NCI-H2196 (cell line): ENCODE measurements at regions not wholly inside any gene's neighbourhood (a gene's known extent, or its start where the extent isn't known, plus 50 kb on each side); places are given as distances from the start of the nearest gene placed in this dataset.

Source experiments
- DNase-seq: peaks from one replicate; lab custom pipeline; 2025; ENCODE audit not compliant: unreplicated experiment; lab: John Stamatoyannopoulos, UW

DNA sequence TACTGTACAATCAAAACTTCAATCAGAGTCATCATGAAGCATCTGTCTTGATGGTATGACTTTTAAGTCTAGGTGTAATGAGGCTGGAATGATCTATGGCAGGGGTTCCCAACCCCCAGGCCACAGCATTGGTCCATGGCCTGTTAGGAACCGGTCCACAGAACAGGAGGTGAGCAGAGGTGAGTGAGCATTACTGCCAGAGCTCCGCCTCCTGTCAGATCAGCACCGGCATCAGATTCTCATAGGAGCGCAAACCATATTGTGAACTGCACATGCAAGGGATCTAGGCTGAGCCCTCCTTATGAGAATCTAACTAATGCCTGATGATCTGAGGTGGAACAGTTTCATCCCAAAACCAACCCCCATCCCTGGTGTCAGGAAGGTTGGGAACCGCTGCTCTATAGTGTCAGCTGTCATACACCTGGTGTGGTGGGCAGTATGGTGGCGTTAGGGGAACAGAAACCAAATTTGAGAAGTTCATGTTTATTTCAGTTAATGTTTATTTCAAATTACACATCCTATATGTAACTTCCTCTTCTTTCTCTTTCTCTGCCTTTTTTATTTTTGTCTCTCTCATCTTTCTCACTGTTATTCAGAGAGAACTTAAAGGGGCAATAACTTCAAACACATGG lies 432.6 kb downstream of the TNS3 start:
- DNase-seq = no peak

DNA sequence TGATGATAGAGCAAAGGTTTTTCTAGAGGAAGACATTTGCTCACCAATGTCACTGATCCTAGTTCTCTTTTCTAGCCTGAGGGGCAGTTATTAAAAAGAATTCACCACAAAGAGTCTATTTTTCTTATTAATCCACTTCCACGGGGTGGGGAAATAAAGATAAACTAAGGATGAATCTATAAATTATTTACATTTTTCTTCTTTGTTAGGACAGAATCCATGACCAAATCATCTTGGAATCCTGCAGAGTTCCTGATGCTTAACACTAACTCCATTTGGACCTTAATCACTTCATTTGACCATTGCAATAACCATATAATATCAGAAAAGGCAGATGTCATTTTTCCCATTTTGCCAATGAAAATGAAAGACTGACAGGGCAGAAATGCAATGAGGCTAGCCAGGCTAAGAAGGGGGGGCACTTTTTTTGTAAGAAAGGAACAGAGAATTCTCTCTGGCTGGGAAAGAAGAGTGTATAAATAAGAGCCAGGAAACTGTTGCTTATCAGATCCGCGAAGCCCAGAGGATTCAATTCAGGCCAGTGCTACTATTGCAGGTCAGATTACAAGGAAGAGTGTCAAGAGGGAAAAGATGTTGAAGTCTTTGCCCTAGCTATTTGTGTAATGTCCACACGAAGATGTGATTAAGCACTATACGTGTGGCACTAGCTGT lies 433.2 kb downstream of the TNS3 start:
- DNase-seq = no peak

DNA sequence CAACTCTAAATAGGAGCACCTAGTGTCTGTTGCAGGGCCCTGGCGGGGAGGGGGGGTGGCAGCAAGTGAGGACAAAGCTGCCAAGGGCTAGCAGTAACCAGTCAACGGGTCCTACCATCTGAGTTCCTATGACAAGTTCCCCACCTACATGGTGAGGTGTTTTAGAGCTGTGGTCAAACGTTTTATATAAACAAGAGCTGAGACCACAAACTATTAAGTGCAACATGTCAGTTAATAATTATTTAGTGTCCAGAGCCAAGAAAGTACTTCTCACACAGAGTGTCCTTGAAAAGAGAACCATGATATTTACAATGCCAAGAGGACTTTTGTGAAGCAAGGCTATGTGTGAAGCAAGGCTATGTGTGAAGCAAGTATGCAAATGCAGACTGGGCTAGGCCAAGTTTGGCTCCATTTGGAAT lies 434.7 kb downstream of the TNS3 start:
- DNase-seq = no peak

DNA sequence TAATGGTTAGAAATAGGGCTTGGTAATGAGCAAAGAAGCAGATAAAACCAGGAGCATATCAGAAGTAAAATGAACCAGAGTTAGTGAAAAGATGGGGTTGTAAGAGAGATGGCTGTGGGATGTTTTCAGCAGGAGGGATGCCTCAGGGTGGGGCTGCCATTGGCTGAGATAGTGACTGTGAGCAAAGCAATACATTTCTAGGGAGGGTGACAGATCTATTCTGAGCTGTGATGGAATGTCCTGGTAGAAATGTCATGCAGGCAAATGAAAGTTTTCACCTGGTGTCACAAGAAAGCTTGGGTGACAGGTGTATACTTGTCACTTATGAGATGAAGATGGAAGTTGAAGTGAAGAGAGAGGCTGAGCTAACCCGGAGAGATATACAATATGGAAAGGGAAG lies 435.9 kb downstream of the TNS3 start:
- DNase-seq = no peak

DNA sequence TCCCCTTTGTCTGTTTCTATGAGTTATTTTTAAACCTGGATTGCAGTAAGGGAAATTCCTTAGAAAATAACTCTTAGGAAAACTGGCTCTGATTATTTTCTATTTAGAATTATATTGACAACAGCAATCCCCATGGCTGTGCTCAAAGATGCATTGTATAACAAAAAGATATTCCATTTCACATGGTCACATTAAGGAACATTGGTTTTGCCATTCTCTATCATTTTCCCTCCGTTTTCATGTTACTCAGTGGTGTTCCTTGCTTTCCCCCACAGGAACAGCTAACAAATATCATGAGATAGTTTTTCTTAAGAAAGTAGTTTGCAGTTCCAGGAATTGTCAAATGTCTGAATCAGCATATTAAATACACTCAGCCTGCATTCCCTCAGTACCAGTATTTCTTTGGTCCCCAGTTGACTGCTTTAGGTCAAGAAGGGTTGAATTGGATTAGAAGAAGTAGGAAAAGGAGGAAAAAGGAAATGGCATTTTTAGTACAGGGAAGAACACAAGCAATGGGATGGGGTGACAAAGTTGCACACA lies 436.7 kb downstream of the TNS3 start:
- no peak for DNase-seq

DNA sequence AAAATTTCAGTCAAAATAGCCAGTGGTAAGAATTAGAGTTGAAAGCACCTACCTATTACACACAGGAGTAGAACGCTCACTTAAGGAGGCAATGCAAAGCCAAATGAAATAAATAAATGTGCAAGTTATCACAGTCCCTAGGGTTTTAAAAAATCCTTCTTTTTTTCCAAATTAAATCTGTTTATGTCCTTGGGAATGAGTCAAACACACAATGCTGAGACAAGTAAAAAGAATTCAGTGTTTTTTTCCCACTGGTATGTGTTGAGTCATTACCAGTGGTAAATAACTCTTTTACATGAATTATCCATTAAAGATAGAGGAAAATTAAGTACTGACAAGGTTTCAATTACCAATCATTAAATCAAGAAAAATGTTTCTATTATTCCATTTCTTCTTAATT lies 438.6 kb downstream of the TNS3 start:
- no peak for DNase-seq

DNA sequence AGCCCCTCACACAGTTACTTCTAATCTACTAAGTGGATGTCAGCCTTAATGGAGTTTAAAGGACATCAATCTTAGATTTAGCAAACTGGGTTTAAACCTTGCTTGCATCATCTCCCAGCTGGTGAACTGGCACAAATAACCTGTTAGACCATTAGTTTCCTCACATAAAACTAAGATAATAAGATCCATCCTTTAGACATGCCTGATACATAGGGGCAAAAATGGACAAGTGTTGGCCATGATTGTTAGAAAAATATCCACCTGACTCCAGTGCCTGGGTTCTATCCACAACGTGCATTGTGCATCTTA lies 439.1 kb downstream of the TNS3 start:
- no peak for DNase-seq

DNA sequence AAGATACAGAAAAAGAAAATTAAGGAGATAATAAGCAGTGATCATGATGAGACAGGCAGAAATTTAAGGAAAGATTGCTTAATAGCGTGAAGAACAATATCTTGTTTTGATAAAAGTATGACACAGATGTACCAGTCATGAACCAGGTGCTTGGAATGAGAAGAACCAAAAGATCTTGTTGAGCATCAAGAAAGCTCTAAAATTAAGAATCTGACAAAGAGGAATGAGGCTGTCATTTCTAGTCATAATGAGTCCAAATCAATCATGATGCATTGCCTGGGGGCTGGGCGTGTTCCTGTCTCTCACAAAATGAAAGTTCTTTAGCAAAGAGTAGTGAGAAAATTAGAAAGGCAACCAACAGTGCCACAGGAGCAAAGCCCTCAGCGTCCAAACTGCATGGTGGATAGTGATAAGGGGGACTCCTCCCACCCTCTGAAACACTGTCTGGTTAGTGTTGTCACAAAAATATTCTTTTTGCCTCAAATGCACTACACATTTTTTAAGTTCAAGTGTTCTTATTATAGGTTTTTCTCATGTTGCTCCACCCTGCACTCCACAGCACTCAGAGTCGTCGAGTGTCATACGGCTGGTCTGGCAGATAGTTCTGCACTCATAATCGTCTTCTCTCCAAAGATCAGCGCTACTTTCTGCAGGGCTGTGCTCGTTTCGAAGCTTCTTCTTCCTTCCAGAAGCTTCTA lies 439.6 kb downstream of the TNS3 start:
- DNase-seq = no peak

DNA sequence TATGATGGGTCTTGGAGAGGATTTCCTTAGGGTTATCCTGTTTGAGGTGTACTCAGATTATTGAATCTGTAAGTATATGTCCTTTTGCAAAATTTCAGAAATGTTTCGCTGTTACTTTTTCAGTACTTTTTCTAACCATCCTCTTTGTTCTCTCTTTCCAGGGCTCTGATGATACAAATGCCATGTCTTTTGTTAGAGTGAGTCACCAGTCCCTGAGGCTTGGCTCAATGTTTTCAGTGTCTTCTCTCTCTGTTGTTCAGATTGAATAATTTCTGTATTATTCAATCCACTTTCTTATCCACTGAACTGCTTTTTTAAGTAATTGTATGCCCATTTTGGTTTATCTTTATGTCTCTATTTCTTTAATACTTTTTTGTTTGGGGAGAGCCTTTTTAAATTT lies 449.4 kb downstream of the TNS3 start:
- DNase-seq = no peak

DNA sequence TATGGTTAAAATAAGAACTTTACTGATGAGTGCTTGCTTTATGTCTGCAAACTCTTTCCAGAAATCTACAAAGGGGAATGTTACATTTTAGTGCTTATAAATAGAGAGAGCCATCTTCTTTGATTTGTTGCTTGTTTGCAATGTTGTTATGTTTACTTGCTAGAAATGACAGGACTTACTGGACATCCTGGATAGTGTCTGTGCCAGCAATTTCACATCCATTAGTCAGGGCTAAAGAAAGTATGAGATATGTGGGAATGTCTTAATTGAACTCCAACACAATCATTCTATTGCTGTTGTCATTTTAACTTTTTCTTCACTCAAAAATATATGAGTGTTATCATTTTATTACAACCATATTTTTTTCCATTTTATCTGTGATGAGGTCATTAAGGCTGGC lies 453.2 kb downstream of the TNS3 start:
- DNase-seq = no peak

DNA sequence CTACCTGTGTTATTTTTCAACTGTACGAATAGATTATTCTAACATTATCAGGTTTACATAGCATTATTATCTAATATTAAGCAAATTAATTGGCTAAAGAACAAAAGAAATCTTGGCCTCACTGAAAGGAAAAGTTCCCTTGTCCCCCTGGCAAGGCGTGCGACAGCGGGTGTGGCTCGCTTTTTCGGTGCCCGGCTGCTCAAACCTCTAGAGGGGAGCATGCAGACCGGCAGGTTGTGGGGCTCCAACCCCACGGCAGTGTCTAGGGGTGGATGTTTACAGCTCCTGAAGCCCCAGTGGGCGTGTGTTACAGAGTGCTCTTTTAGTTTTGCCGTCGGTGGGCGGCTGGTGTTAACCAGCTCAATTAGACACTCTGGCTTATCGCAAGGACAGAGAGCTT lies 456.4 kb downstream of the TNS3 start:
- DNase-seq = no peak

DNA sequence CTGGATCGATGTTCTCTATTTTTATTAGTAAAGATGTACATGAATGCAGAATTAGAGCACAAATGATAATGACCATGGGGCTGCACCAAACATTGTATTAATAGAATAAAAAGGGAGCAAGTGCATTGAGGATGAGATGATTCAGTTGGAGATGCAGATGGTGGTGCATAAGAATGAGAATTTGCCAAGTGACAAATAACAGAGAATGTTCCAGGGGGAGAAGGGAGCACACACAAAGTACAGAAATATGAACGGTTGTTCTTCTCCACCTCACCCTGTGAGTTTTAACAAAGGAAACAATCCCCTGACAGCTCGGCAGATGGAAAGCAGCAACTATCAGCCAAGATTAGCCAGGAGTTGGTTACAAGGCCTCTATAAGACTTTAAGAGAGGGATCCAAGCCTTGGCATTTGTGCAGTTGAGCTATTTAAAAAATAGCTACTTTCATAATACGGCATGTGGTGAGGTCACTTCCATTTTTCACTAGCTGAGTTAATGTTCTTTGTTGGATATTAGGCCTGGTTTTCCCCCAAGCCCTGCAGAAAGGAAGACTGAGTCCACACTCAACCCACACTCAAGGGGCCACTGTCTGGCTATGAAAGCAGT lies 462.5 kb downstream of the TNS3 start:
- no peak for DNase-seq

DNA sequence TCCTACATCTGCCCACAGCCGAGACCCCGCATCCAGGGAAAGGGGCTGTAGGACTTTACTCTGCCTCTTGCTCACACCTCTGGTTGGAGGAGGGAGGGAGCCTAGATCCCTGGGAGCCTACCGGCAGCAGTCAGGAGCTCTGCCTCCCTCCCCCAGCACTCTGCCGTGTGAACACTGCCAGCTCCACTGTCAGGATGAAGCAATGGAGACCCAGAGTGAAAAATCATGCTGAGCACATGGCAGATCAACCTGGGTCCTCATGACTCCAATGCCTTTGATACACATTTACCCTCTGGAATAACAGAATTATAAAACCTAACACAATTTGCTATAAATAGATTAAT lies 477.7 kb downstream of the TNS3 start:
- DNase-seq = no peak

DNA sequence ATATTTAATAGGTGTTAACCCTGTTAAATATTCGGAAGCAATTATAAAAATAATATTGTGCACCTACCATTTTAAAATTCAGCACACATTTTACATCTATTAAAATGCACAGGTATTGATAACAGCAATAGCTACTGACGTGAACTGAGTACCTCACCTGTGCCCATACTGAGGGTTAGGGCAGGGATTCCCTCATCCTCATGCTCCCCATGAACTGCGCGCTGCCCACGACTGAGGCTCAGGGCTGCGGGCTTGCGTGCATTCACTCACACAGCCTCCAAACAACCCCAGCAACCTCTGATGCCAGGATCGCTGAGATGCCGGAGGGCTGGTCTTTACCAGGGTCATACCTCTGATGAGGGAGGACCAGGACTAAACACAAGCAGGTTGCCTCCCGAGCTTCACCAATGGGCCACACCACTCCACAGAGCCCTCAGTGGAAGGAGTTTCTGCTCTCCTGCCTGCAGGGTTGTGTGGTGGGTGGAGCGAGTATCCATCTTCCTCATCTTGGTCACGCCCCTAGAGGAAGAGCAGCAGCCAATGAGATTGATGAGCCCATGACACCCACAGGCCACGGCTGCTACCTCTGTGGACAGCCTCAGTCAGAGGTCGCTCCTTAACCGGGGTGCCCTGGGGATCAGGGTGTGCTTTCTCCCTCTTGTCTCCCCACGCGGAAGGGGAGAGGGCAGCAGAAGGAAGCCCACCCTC lies 478.3 kb downstream of the TNS3 start:
- DNase-seq = no peak

DNA sequence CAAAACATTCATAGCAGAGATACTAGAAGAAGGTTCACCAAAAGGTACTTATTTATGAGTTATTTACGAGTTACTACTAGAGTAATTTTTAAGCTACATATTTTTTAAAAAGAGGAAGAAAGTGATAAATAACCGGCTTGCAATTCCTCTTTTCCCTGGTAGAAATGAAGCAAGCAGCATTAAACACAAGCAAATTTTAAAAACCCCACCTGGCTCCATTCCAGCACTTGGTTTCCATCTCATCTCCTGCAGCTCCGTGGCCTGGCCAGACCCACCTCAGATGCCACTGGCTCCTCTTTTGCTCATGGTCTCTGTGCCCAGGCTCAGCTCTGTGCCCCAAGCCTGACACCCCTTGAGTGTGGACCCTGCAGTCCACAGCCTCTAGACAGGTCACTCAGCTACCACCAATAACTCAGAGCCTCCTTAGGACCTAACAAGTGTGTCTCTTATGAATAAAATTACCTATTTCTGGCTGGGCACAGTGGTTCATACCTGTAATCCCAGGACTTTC lies 479.5 kb downstream of the TNS3 start:
- no peak for DNase-seq

DNA sequence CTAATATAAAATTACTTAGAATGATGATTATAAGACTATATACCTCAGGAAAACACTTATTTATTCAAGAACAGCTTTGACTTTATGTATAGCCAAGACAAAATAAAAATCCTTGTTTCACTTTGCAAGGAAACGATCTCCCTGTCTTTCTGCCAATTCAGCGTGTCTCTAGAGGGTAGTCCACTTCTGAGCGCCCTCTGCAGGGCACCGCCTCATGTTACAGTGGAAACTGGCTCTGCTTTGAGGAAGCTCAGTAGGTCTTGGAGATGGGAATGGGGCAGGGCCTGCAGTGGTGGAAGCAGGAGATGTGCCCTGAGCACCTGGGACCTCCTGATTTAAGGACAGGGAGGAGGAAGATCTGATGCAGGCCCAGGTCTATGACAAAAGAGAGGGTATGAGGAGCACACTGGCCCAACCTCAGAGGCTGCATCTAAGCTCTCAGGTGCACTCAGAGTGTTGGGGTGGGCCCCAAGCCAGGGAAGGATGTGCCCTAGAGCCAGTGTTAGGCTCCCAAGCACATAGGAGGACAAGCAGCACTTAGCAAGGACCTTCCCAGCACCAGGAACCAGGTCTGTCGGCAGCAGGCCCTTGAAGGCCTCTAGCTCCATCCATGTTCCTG lies 481.0 kb downstream of the TNS3 start:
- peak; percentile 33 for DNase-seq

DNA sequence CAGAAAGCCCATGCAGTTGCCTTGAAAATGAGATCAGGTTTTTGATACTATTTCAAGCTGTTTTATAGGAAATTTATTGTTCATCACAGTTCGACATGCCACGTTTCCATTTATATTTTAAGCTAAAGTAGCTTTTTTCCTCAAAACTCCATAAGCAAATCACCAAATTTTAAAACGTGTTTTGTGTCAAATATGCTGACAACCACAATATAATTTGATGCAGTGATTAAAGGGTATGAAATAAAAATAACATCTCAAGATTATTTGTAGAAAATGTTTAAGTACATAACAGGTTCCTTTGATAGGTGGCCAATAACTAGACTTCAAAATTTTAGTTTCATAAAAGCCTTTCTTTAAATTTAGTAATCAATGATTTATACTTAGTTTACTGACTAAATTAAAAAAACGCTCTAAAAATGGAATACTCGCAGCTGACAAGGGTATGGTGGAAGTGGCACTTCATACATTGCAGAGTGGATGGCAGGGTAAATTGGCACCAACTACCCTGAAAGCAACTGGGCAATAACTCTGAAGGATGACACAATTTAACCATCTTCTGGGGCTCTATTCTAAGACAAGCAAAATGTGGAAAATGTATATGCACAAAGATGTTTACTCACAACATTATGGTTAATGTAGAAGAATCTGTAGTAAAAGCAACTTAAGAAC lies 481.6 kb downstream of the TNS3 start:
- no peak for DNase-seq

DNA sequence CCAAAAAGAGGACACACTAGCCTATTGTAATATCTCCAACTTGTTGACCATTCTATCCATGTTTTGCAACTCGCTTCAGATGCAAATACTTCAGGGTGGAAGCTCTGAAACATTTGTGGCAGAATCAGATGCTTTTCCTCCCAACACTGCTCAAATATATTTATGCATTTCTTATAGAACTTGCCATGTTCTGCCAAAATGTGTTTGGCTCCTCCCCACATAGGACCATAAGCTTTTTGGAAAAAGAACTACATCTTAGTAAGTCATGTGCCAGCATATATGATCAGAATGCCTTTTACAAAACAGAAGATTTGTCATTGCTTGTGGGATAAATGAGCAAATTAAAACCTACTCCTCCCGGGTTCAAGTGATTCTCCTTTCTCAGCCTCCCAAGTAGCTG lies 484.5 kb downstream of the TNS3 start:
- DNase-seq = no peak

DNA sequence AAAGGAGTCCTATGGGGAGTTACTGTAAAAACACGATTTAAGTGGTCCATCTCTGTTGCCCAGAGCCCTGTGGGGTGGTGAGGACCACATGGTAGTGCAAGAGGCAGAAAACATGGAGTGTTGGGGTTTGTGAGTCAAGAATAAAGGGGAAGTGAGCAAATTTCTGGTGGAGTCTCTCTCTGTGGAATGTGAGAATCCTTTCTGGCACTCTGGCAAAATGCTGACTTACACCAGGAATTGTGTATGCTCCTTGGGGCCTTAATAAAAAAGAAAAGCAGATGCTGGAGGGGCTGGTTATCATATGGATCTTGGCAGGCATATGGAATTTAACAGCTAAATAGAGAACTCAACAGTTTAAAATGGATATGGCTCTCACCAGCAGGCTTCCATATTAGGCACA lies 486.0 kb downstream of the TNS3 start:
- DNase-seq = no peak

DNA sequence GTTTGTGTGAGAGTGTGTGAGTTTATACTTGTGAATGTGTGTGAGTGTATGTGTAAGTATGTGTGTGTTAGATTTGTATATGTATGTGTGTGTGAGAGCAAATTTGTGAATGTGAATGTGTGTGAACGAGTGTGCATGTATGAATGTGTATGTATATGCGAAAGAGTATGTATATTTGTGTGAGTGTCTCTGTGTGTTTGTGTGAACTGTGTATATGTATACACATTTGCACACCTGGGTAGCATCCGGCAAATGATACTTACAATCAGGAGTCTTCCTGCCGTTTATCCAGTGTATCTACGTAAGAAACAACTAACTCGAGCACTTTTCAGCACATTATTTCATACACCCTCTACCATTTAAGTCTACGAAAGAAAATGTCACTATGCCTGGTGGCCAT lies 487.4 kb downstream of the TNS3 start:
- DNase-seq = no peak
